Pancreas (tissue), 10 donors: ENCODE measurements at regions not wholly inside any gene's neighbourhood (a gene's known extent, or its start where the extent isn't known, plus 50 kb on each side); places are given as distances from the start of the nearest gene placed in this dataset.

ENCODE experiments used
- ATAC-seq, 4 donors: fragments of 200-7000 bp; cut with Tn5 transposase; one replicate each; pipeline versions ENCODE4 v1.8.0 to v1.9.1; 2020; ENCODE audit warnings: mild to moderate bottlenecking in 4 of 4, moderate library complexity in 4 of 4
- DNase-seq, 6 donors: peaks; one replicate each; pipeline ENCODE4 v3.0.0-alpha.2; 2020
- FAIRE-seq: peaks from 2 replicates; lab custom pipeline; 2012; peaks lifted over from hg19 to GRCh38; lab: Jason Lieb, UNC
- H3K27ac ChIP-seq, 4 donors: fragments of 200-600 bp; sonication (generic); 1 replicate in 3 of 4; 2 replicates in 1 of 4; pipeline versions ENCODE4 v1.5.0 to v1.8.0; 2020
- H3K27me3 ChIP-seq, 4 donors: fragments of 200-600 bp; one replicate each; pipeline ENCODE4 v1.8.0; 2021
- H3K36me3 ChIP-seq, 3 donors: fragments of 200-600 bp; sonication (generic) in 1 of 3; one replicate each; pipeline versions ENCODE4 v1.5.0 to v1.8.0; 2020 to 2021
- H3K4me1 ChIP-seq, 3 donors: fragments of 200-600 bp; one replicate each; pipeline ENCODE4 v1.8.0; 2021
- H3K4me3 ChIP-seq, 4 donors: fragments of 200-600 bp; sonication (generic) in 2 of 4; one replicate each; pipeline versions ENCODE4 v1.5.0 to v1.8.0; 2020 to 2021
- H3K9me3 ChIP-seq, 4 donors: fragments of 200-600 bp; one replicate each; pipeline ENCODE4 v1.8.0; 2021
- CTCF ChIP-seq, 4 donors: fragments of 200-600 bp; sonication (generic) in 3 of 4; IDR thresholded peaks; one replicate each; pipeline versions ENCODE4 v1.5.0 to v1.8.0; 2021; ENCODE audit warnings: antibody characterized with exemption in 4 of 4
- WGBS, 2 donors: extraction: QIAGEN DNeasy Blood & Tissue Kit; methylation state at CpG; one replicate each; pipeline ENCODE4 v1.1.7; 2013; 5-methylcytosine and 5-hydroxymethylcytosine counted together
- intact Hi-C, 3 donors: fragments of 100-400 bp; cut with DNase I; formaldehyde crosslinking; loops; one replicate each; pipeline versions ENCODE4 v1.11.1 to v1.14.2; 2022
- donor health status: healthy with polysubstance abuse.
- donor health status: DM: no; HTN: no; CAD: no; lungs with moderate emphysema.
- donor health status: DM: no; HTN: no; CAD: no.
- donor health status: control.
- donor health status: control.
- donor health status: Bipolar disorder and iron deficiency.
- donor health status: DM: yes; HTN: yes; CAD: no.
- donor health status: DM: no; HTN: no; CAD: no.
- donor health status: DM: no; HTN: no; CAD: no.
- donor health status: DM: yes; HTN: yes; CAD: no.

- TF ChIP-seq CTCF (IDR thresholded peaks at IDR 0.05) = no peak
- intact Hi-C loops = no loop called here
- 42 to 49% methylated on average over 1 of the region's 1 CpG for WGBS, 2 donors
Measured at GRCh38 chr4:146072376-146072775, 103.1 kb upstream of the LSM6 start.

GRCh38 chr4:146071390-146071789 is 104.1 kb upstream of the LSM6 start:
- H3K27ac ChIP-seq = no peak overlapping the region
- H3K9me3 ChIP-seq = no peaks in the 10 kb centered on the region
- H3K36me3 ChIP-seq = no peaks in the 10 kb centered on the region
- FAIRE-seq (no peak), DNase-seq (no peak), ATAC-seq (no peak)
- TF ChIP-seq CTCF (IDR thresholded peaks at IDR 0.05) = no peak
- H3K4me1 ChIP-seq = no peaks in the 10 kb centered on the region
- WGBS, 2 donors = 60 to 69% methylated on average over 5 of the region's 5 CpGs
- no peak overlapping the region for H3K4me3 ChIP-seq
- intact Hi-C loops = no loop called here
- H3K27me3 ChIP-seq = no peaks in the 10 kb centered on the region

More at GRCh38 chr4:146072376-146072775, 103.1 kb upstream of the LSM6 start:
- Histone ChIP-seq H3K27ac (no peak overlapping the region), H3K9me3 (no peaks in the 10 kb centered on the region), H3K27me3 (no peaks in the 10 kb centered on the region), H3K36me3 (no peaks in the 10 kb centered on the region), H3K4me3 (no peak overlapping the region), H3K4me1 (no peaks in the 10 kb centered on the region)
- FAIRE-seq (no peak), ATAC-seq (no peak), DNase-seq (no peak)

GRCh38 chr4:146063143-146063542 is 112.4 kb upstream of the LSM6 start:
- Histone ChIP-seq H3K36me3 (no peaks in the 10 kb centered on the region), H3K4me3 (no peak overlapping the region), H3K9me3 (no peaks in the 10 kb centered on the region), H3K27ac (no peak overlapping the region), H3K27me3 (no peaks in the 10 kb centered on the region), H3K4me1 (no peaks in the 10 kb centered on the region)
- ATAC-seq (no peak), DNase-seq (no peak), FAIRE-seq (no peak)
- TF ChIP-seq CTCF (IDR thresholded peaks at IDR 0.05) = no peak
- intact Hi-C loops = no loop called here

GRCh38 chr4:146062340-146062739 is 113.2 kb upstream of the LSM6 start:
- FAIRE-seq (no peak), ATAC-seq (no peak), DNase-seq (no peak)
- Histone ChIP-seq H3K4me3 (no peak overlapping the region), H3K9me3 (no peaks in the 10 kb centered on the region), H3K27me3 (no peaks in the 10 kb centered on the region), H3K4me1 (no peaks in the 10 kb centered on the region), H3K27ac (no peak overlapping the region), H3K36me3 (no peaks in the 10 kb centered on the region)
- WGBS, 2 donors = 38% methylated on average over 2 of the region's 2 CpGs
- intact Hi-C loops = no loop called here
- no peak for TF ChIP-seq CTCF (IDR thresholded peaks at IDR 0.05)

- Histone ChIP-seq H3K36me3 (no peaks in the 10 kb centered on the region), H3K27ac (no peak overlapping the region), H3K9me3 (no peaks in the 10 kb centered on the region), H3K4me3 (no peak overlapping the region), H3K27me3 (no peaks in the 10 kb centered on the region), H3K4me1 (no peaks in the 10 kb centered on the region)
- WGBS, 2 donors = 42 to 44% methylated on average over 4 of the region's 4 CpGs
- no peak for DNase-seq
- no peak for TF ChIP-seq CTCF (IDR thresholded peaks at IDR 0.05)
- no peak for ATAC-seq
- intact Hi-C loops = no loop called here
- FAIRE-seq = no peak
Measured at GRCh38 chr4:146061610-146062334, 113.7 kb upstream of the LSM6 start.
